ENCODE measurements at regions not wholly inside any gene's neighbourhood (a gene's known extent, or its start where the extent isn't known, plus 50 kb on each side); places are given as distances from the start of the nearest gene placed in this dataset.
A peak's percentile ranks its signal among the peaks of the same experiment; 100 is the strongest.
"Not testable (repeated sequence)": the region's sequence is repeated elsewhere in the genome, so short reads cannot be mapped to it uniquely, and the experiment has no call there.

GRCh38 chr1:233471851-233472250 is 142.1 kb upstream of the KCNK1 start:
- DNase-seq (ENCODE audit: low read depth in 4 of 6, low spot score in 6 of 6); H3K9me3 ChIP-seq (ENCODE audit: control insufficient read depth, insufficient read depth, low read length); H3K4me1 ChIP-seq (ENCODE audit: control insufficient read depth, insufficient read depth, low read length); H3K27me3 ChIP-seq (ENCODE audit: control insufficient read depth, insufficient read depth, low read length); H3K36me3 ChIP-seq (ENCODE audit: control insufficient read depth, insufficient read depth, low read length); H3K4me3 ChIP-seq (ENCODE audit: low read depth, low read length); H3K27ac ChIP-seq (ENCODE audit: low read depth, low read length): not testable (repeated sequence)
- WGBS (ENCODE audit: insufficient coverage), result 93% methylated on average over 3 of the region's 3 CpGs

- not testable (repeated sequence) for DNase-seq (ENCODE audit: low read depth in 4 of 6, low spot score in 6 of 6); H3K27me3 ChIP-seq (ENCODE audit: control insufficient read depth, insufficient read depth, low read length); H3K36me3 ChIP-seq (ENCODE audit: control insufficient read depth, insufficient read depth, low read length); H3K9me3 ChIP-seq (ENCODE audit: control insufficient read depth, insufficient read depth, low read length); H3K27ac ChIP-seq (ENCODE audit: low read depth, low read length); H3K4me3 ChIP-seq (ENCODE audit: low read depth, low read length); H3K4me1 ChIP-seq (ENCODE audit: control insufficient read depth, insufficient read depth, low read length)
- 82% methylated on average over 7 of the region's 7 CpGs for WGBS (ENCODE audit: insufficient coverage)
These were observed 141.1 kb upstream of the KCNK1 start for GRCh38 chr1:233472796-233473195.

GRCh38 chr1:233473549-233474204 is 140.2 kb upstream of the KCNK1 start:
- no peak for DNase-seq (ENCODE audit: low read depth in 4 of 6, low spot score in 6 of 6)
- Histone ChIP-seq H3K9me3 (ENCODE audit: control insufficient read depth, insufficient read depth, low read length) (no peaks in the 10 kb centered on the region), H3K4me1 (ENCODE audit: control insufficient read depth, insufficient read depth, low read length) (no peaks in the 10 kb centered on the region), H3K4me3 (ENCODE audit: low read depth, low read length) (no peak overlapping the region), H3K27ac (ENCODE audit: low read depth, low read length) (no peak overlapping the region), H3K36me3 (ENCODE audit: control insufficient read depth, insufficient read depth, low read length) (no peaks in the 10 kb centered on the region), H3K27me3 (ENCODE audit: control insufficient read depth, insufficient read depth, low read length) (no peaks in the 10 kb centered on the region)
- WGBS (ENCODE audit: insufficient coverage), result 89% methylated on average over 10 of the region's 11 CpGs

- DNase-seq (ENCODE audit: low read depth in 4 of 6, low spot score in 6 of 6), result peak in 3 of 6 donors; percentile 1 to 63 (median 19)
- Histone ChIP-seq H3K27me3 (ENCODE audit: control insufficient read depth, insufficient read depth, low read length) (no peaks in the 10 kb centered on the region), H3K36me3 (ENCODE audit: control insufficient read depth, insufficient read depth, low read length) (no peaks in the 10 kb centered on the region), H3K4me1 (ENCODE audit: control insufficient read depth, insufficient read depth, low read length) (no peaks in the 10 kb centered on the region), H3K4me3 (ENCODE audit: low read depth, low read length) (no peak overlapping the region), H3K9me3 (ENCODE audit: control insufficient read depth, insufficient read depth, low read length) (no peaks in the 10 kb centered on the region), H3K27ac (ENCODE audit: low read depth, low read length) (no peak overlapping the region)
These were observed 136.5 kb upstream of the KCNK1 start for GRCh38 chr1:233477359-233477758.

- H3K9me3 ChIP-seq (ENCODE audit: control insufficient read depth, insufficient read depth, low read length), result no peaks in the 10 kb centered on the region
- H3K36me3 ChIP-seq (ENCODE audit: control insufficient read depth, insufficient read depth, low read length), result no peaks in the 10 kb centered on the region
- no CpG with 5 or more reads among the region's 2 CpGs for WGBS (ENCODE audit: insufficient coverage)
- H3K4me1 ChIP-seq (ENCODE audit: control insufficient read depth, insufficient read depth, low read length), result no peaks in the 10 kb centered on the region
- no peaks in the 10 kb centered on the region for H3K27me3 ChIP-seq (ENCODE audit: control insufficient read depth, insufficient read depth, low read length)
- no peak overlapping the region for H3K4me3 ChIP-seq (ENCODE audit: low read depth, low read length)
- DNase-seq (ENCODE audit: low read depth in 4 of 6, low spot score in 6 of 6), result no peak
- no peak overlapping the region for H3K27ac ChIP-seq (ENCODE audit: low read depth, low read length)
These were observed 135.3 kb upstream of the KCNK1 start for GRCh38 chr1:233478611-233479010.

- DNase-seq (ENCODE audit: low read depth in 4 of 6, low spot score in 6 of 6), result peak in 1 of 6 donors; percentile 57
- Histone ChIP-seq H3K9me3 (ENCODE audit: control insufficient read depth, insufficient read depth, low read length) (no peaks in the 10 kb centered on the region), H3K27ac (ENCODE audit: low read depth, low read length) (no peak overlapping the region), H3K4me1 (ENCODE audit: control insufficient read depth, insufficient read depth, low read length) (no peaks in the 10 kb centered on the region), H3K4me3 (ENCODE audit: low read depth, low read length) (no peak overlapping the region), H3K36me3 (ENCODE audit: control insufficient read depth, insufficient read depth, low read length) (no peaks in the 10 kb centered on the region), H3K27me3 (ENCODE audit: control insufficient read depth, insufficient read depth, low read length) (no peaks in the 10 kb centered on the region)
- 70% methylated on average over 3 of the region's 4 CpGs for WGBS (ENCODE audit: insufficient coverage)
These were observed 134.6 kb upstream of the KCNK1 start for GRCh38 chr1:233479110-233479890.

GRCh38 chr1:233480198-233480597 is 133.7 kb upstream of the KCNK1 start:
- Histone ChIP-seq H3K9me3 (ENCODE audit: control insufficient read depth, insufficient read depth, low read length) (no peaks in the 10 kb centered on the region), H3K27me3 (ENCODE audit: control insufficient read depth, insufficient read depth, low read length) (no peaks in the 10 kb centered on the region), H3K36me3 (ENCODE audit: control insufficient read depth, insufficient read depth, low read length) (no peaks in the 10 kb centered on the region), H3K4me1 (ENCODE audit: control insufficient read depth, insufficient read depth, low read length) (no peaks in the 10 kb centered on the region), H3K27ac (ENCODE audit: low read depth, low read length) (no peak overlapping the region), H3K4me3 (ENCODE audit: low read depth, low read length) (no peak overlapping the region)
- DNase-seq (ENCODE audit: low read depth in 4 of 6, low spot score in 6 of 6), result no peak
- WGBS (ENCODE audit: insufficient coverage), result 92% methylated on average over 5 of the region's 7 CpGs

GRCh38 chr1:233482388-233482787 is 131.5 kb upstream of the KCNK1 start:
- no peaks in the 10 kb centered on the region for H3K27me3 ChIP-seq (ENCODE audit: control insufficient read depth, insufficient read depth, low read length)
- no peak overlapping the region for H3K4me3 ChIP-seq (ENCODE audit: low read depth, low read length)
- 94% methylated on average over 3 of the region's 3 CpGs for WGBS (ENCODE audit: insufficient coverage)
- H3K36me3 ChIP-seq (ENCODE audit: control insufficient read depth, insufficient read depth, low read length), result no peaks in the 10 kb centered on the region
- no peaks in the 10 kb centered on the region for H3K9me3 ChIP-seq (ENCODE audit: control insufficient read depth, insufficient read depth, low read length)
- H3K4me1 ChIP-seq (ENCODE audit: control insufficient read depth, insufficient read depth, low read length), result no peaks in the 10 kb centered on the region
- no peak for DNase-seq (ENCODE audit: low read depth in 4 of 6, low spot score in 6 of 6)
- no peak overlapping the region for H3K27ac ChIP-seq (ENCODE audit: low read depth, low read length)

GRCh38 chr1:233485385-233485784 is 128.5 kb upstream of the KCNK1 start:
- Histone ChIP-seq H3K27ac (ENCODE audit: low read depth, low read length) (no peak overlapping the region), H3K36me3 (ENCODE audit: control insufficient read depth, insufficient read depth, low read length) (no peaks in the 10 kb centered on the region), H3K9me3 (ENCODE audit: control insufficient read depth, insufficient read depth, low read length) (no peaks in the 10 kb centered on the region), H3K27me3 (ENCODE audit: control insufficient read depth, insufficient read depth, low read length) (no peaks in the 10 kb centered on the region), H3K4me3 (ENCODE audit: low read depth, low read length) (no peak overlapping the region), H3K4me1 (ENCODE audit: control insufficient read depth, insufficient read depth, low read length) (no peaks in the 10 kb centered on the region)
- DNase-seq (ENCODE audit: low read depth in 4 of 6, low spot score in 6 of 6), result no peak

- WGBS (ENCODE audit: insufficient coverage), result no CpG with 5 or more reads among the region's 3 CpGs
- H3K27ac ChIP-seq (ENCODE audit: low read depth, low read length), result no peak overlapping the region
- H3K36me3 ChIP-seq (ENCODE audit: control insufficient read depth, insufficient read depth, low read length), result no peaks in the 10 kb centered on the region
- H3K4me3 ChIP-seq (ENCODE audit: low read depth, low read length), result no peak overlapping the region
- no peaks in the 10 kb centered on the region for H3K4me1 ChIP-seq (ENCODE audit: control insufficient read depth, insufficient read depth, low read length)
- no peaks in the 10 kb centered on the region for H3K27me3 ChIP-seq (ENCODE audit: control insufficient read depth, insufficient read depth, low read length)
- H3K9me3 ChIP-seq (ENCODE audit: control insufficient read depth, insufficient read depth, low read length), result no peaks in the 10 kb centered on the region
- peak in 1 of 6 donors; percentile 17 for DNase-seq (ENCODE audit: low read depth in 4 of 6, low spot score in 6 of 6)
These were observed 128.0 kb upstream of the KCNK1 start for GRCh38 chr1:233485809-233486398.
